Body of pancreas (tissue), 4 donors: ENCODE measurements at regions not wholly inside any gene's neighbourhood (a gene's known extent, or its start where the extent isn't known, plus 50 kb on each side); places are given as distances from the start of the nearest gene placed in this dataset.

Experiments used
- ATAC-seq: fragments of 150-250 bp; one replicate; pipeline ENCODE4 v1.9.1; 2016
- DNase-seq, 4 donors: peaks; one replicate each; pipeline ENCODE4 v3.0.0-alpha.2; 2019
- H3K27ac ChIP-seq, 4 donors: fragments of 200-600 bp; sonication (generic); 1 replicate in 3 of 4; 2 replicates in 1 of 4; pipeline versions ENCODE4 v1.5.1 to v1.6.1; 2016 to 2019; ENCODE audit warnings: mild to moderate bottlenecking in 1 of 4, mixed read lengths in 1 of 4, moderate library complexity in 1 of 4
- H3K27me3 ChIP-seq, 2 donors: fragments of 200-600 bp; sonication (generic); one replicate each; pipeline ENCODE4 v1.6.0; 2016; ENCODE audit warnings: mild to moderate bottlenecking in 1 of 2
- H3K36me3 ChIP-seq, 2 donors: fragments of 200-600 bp; sonication (generic); replicated peaks in 1 of 2; 2 replicates each; pipeline ENCODE4 v1.5.1; 2016; ENCODE audit warnings: low read depth in 2 of 2; ENCODE audit not compliant: insufficient read depth in 1 of 2
- H3K4me1 ChIP-seq: fragments of 200-600 bp; sonication (generic); one replicate; pipeline ENCODE4 v1.6.0; 2016
- H3K4me3 ChIP-seq, 2 donors: fragments of 200-600 bp; sonication (generic); 1 replicate in 1 of 2; 2 replicates in 1 of 2; pipeline ENCODE4 v1.5.1; 2016 to 2019
- H3K9me3 ChIP-seq, 3 donors: fragments of 200-600 bp; sonication (generic); 1 replicate in 2 of 3; 2 replicates in 1 of 3; pipeline ENCODE4 v1.5.1; 2016
- CTCF ChIP-seq, 7 experiments: fragments of 450-650 bp in 4 of 7; fragments of 200-600 bp in 3 of 7; sonication (generic) in 3 of 7; IDR thresholded peaks; one replicate each; pipeline ENCODE4 v1.5.1; 2016 to 2019; ENCODE audit warnings: antibody characterized with exemption in 7 of 7
- POLR2A ChIP-seq, 3 donors: fragments of 450-650 bp; IDR thresholded peaks; one replicate each; pipeline ENCODE4 v1.6.1; 2016; ENCODE audit warnings: antibody characterized with exemption in 3 of 3, mild to moderate bottlenecking in 2 of 3
- WGBS, 2 donors: methylation state at CpG; one replicate each; pipeline ENCODE4 v1.1.5; 2017; 5-methylcytosine and 5-hydroxymethylcytosine counted together
- intact Hi-C: fragments of 100-400 bp; cut with DNase I; formaldehyde crosslinking; loops from one replicate; pipeline ENCODE4 v1.15.1; 2023

- 32 to 53% methylated on average over 3 of the region's 3 CpGs for WGBS, 2 donors
- Histone ChIP-seq H3K4me1 (no peaks in the 10 kb centered on the region), H3K27ac (no peak overlapping the region), H3K4me3 (no peak overlapping the region), H3K27me3 (no peaks in the 10 kb centered on the region), H3K36me3 (no peaks in the 10 kb centered on the region), H3K9me3 (no peaks in the 10 kb centered on the region)
- ATAC-seq (no peak), DNase-seq (no peak)
- intact Hi-C loops, result no loop called here
- no peak for TF ChIP-seq POLR2A (IDR thresholded peaks at IDR 0.05)
- TF ChIP-seq CTCF (IDR thresholded peaks at IDR 0.05), result no peak
Observed at GRCh38 chr4:169870507-169870906, 112.8 kb upstream of the HPF1 start.

- no peaks in the 10 kb centered on the region for H3K36me3 ChIP-seq
- H3K4me1 ChIP-seq, result no peaks in the 10 kb centered on the region
- WGBS, 2 donors, result 64 to 72% methylated on average over 5 of the region's 5 CpGs
- no peaks in the 10 kb centered on the region for H3K9me3 ChIP-seq
- no peak overlapping the region for H3K4me3 ChIP-seq
- no peak for ATAC-seq
- TF ChIP-seq CTCF (IDR thresholded peaks at IDR 0.05) (no peak), POLR2A (IDR thresholded peaks at IDR 0.05) (no peak)
- DNase-seq, result no peak
- intact Hi-C loops, result no loop called here
- no peak overlapping the region for H3K27ac ChIP-seq
- H3K27me3 ChIP-seq, result no peaks in the 10 kb centered on the region
Observed at GRCh38 chr4:169869490-169869889, 111.7 kb upstream of the HPF1 start.

GRCh38 chr4:169861593-169861992, 103.8 kb upstream of the HPF1 start:
- no peak for TF ChIP-seq POLR2A (IDR thresholded peaks at IDR 0.05)
- TF ChIP-seq CTCF (IDR thresholded peaks at IDR 0.05), result no peak
- 0 to 19% methylated on average over 1 of the region's 1 CpG for WGBS, 2 donors
- Histone ChIP-seq H3K27ac (no peak overlapping the region), H3K27me3 (no peaks in the 10 kb centered on the region), H3K9me3 (no peaks in the 10 kb centered on the region), H3K36me3 (no peaks in the 10 kb centered on the region), H3K4me3 (no peak overlapping the region), H3K4me1 (peaks cover 15% of the 10 kb centered on the region)
- DNase-seq, result peak in 1 of 4 donors; percentile 8
- intact Hi-C loops, result no loop called here
- peak; percentile 60 for ATAC-seq

GRCh38 chr4:169859366-169860216, 101.8 kb upstream of the HPF1 start:
- Histone ChIP-seq H3K27me3 (no peaks in the 10 kb centered on the region), H3K36me3 (no peaks in the 10 kb centered on the region), H3K9me3 (no peaks in the 10 kb centered on the region), H3K4me3 (no peak overlapping the region), H3K4me1 (peaks cover 15% of the 10 kb centered on the region), H3K27ac (no peak overlapping the region)
- no peak for TF ChIP-seq CTCF (IDR thresholded peaks at IDR 0.05)
- TF ChIP-seq POLR2A (IDR thresholded peaks at IDR 0.05), result no peak
- DNase-seq, result no peak
- WGBS, 2 donors, result 81 to 83% methylated on average over 12 to 14 of the region's 14 CpGs
- intact Hi-C loops, result no loop called here
- ATAC-seq, result no peak

- no peaks in the 10 kb centered on the region for H3K36me3 ChIP-seq
- ATAC-seq (no peak), DNase-seq (no peak)
- H3K9me3 ChIP-seq, result no peaks in the 10 kb centered on the region
- H3K4me1 ChIP-seq, result no peaks in the 10 kb centered on the region
- H3K4me3 ChIP-seq, result no peak overlapping the region
- H3K27ac ChIP-seq, result no peak overlapping the region
- intact Hi-C loops, result no loop called here
- H3K27me3 ChIP-seq, result no peaks in the 10 kb centered on the region
- 33 to 38% methylated on average over 3 of the region's 3 CpGs for WGBS, 2 donors
- TF ChIP-seq POLR2A (IDR thresholded peaks at IDR 0.05), result no peak
- no peak for TF ChIP-seq CTCF (IDR thresholded peaks at IDR 0.05)
Observed at GRCh38 chr4:169854090-169854489, 96.3 kb upstream of the HPF1 start.
